ENCODE measurements at regions not wholly inside any gene's neighbourhood (a gene's known extent, or its start where the extent isn't known, plus 50 kb on each side); places are given as distances from the start of the nearest gene placed in this dataset.

- TF ChIP-seq CTCF (IDR thresholded peaks at IDR 0.05): no peak
- TF ChIP-seq EP300 (IDR thresholded peaks at IDR 0.05): no peak
- no peak for TF ChIP-seq POLR2A (IDR thresholded peaks at IDR 0.05; ENCODE audit: low read depth)
- TF ChIP-seq POLR2AphosphoS5 (IDR thresholded peaks at IDR 0.05): no peak
Observed at GRCh38 chr4:181849472-181849871, 393.7 kb upstream of the TENM3 start.

All from esophagus muscularis mucosa (tissue), 4 donors.